HepG2 (cell line): ENCODE measurements at regions not wholly inside any gene's neighbourhood (a gene's known extent, or its start where the extent isn't known, plus 50 kb on each side); places are given as distances from the start of the nearest gene placed in this dataset.

Source experiments
- ATAC-seq: fragments of 200-7000 bp; cut with Tn5 transposase; 3 replicates; pipeline ENCODE4 v1.9.1; 2020; ENCODE audit warnings: mild to moderate bottlenecking, moderate library complexity
- BruUV-seq: library from RNA; stranded (reverse); fragments of 400-500 nt; replicated peaks from 2 replicates; lab custom pipeline; 2021; lab: Mats Ljungman, UMichigan
- CTCF ChIA-PET: fragments of 300-600 bp; formaldehyde crosslinking; extraction: SDS; loops from one replicate; lab custom pipeline; 2021; ENCODE audit warnings: low total read pairs, inconsistent platforms, low intra/inter-chr PET ratio; lab: Yijun Ruan, JAX
- POLR2A ChIA-PET: fragments of 350-600 bp; sonication (Branson Sonifier 250); formaldehyde crosslinking; loops from one replicate; lab custom pipeline; 2020; ENCODE audit warnings: antibody characterized with exemption, inconsistent platforms; lab: Yijun Ruan, JAX
- DNase-seq: peaks from one replicate; pipeline ENCODE4 v3.0.0-alpha.2; 2015; ENCODE audit warnings: low spot score
- FAIRE-seq: peaks from 3 replicates; lab custom pipeline; 2011; peaks lifted over from hg19 to GRCh38; lab: Jason Lieb, UNC
- H2AFZ ChIP-seq: one replicate; pipeline ENCODE4 v1.6.1; 2011; ENCODE audit warnings: low read length, inconsistent platforms
- H3K27ac ChIP-seq: fragments of 300-600 bp; 3 replicates; pipeline ENCODE4 v1.8.0; 2011; ENCODE audit warnings: mixed run types, mild to moderate bottlenecking, mixed read lengths, low read length, inconsistent platforms; ENCODE audit not compliant: insufficient read depth; ENCODE audit errors: extremely low read length
- H3K27me3 ChIP-seq, 2 experiments: fragments of 200-600 bp in 1 of 2; 2 replicates in 1 of 2; 3 replicates in 1 of 2; pipeline versions ENCODE4 v1.6.0 to v1.8.0; 2011; ENCODE audit warnings: low read length in 2 of 2, mild to moderate bottlenecking in 2 of 2, moderate library complexity in 2 of 2, inconsistent platforms in 1 of 2; ENCODE audit not compliant: insufficient read depth in 2 of 2, control insufficient read depth in 1 of 2
- H3K36me3 ChIP-seq, 2 experiments: fragments of 200-600 bp in 1 of 2; replicated peaks in 1 of 2; 2 replicates in 1 of 2; 3 replicates in 1 of 2; pipeline versions ENCODE4 v1.5.1 to v1.8.0; 2011; ENCODE audit warnings: low read length in 2 of 2, inconsistent platforms in 1 of 2; ENCODE audit not compliant: insufficient read depth in 2 of 2, control insufficient read depth in 1 of 2
- H3K4me1 ChIP-seq: 2 replicates; pipeline ENCODE4 v1.5.1; 2012; ENCODE audit warnings: low read length, inconsistent platforms; ENCODE audit not compliant: insufficient read depth
- H3K4me2 ChIP-seq: 2 replicates; pipeline ENCODE4 v1.6.0; 2011; ENCODE audit warnings: low read depth, low read length, inconsistent platforms
- H3K4me3 ChIP-seq, 3 experiments: fragments of 200-600 bp in 1 of 3; sonication (generic), shearing (Covaris generic) in 1 of 3; replicated peaks in 1 of 3; 2 replicates each; pipeline ENCODE4 v1.5.1; 2011 to 2016; ENCODE audit warnings: low read length in 3 of 3, inconsistent platforms in 2 of 3, low read depth in 2 of 3, mild to moderate bottlenecking in 2 of 3, control low read depth in 1 of 3, mixed read lengths in 1 of 3; ENCODE audit not compliant: insufficient read depth in 1 of 3
- H3K79me2 ChIP-seq: one replicate; pipeline ENCODE4 v1.6.1; 2011; ENCODE audit warnings: low read length, inconsistent platforms; ENCODE audit not compliant: insufficient read depth
- H3K9ac ChIP-seq: 2 replicates; pipeline ENCODE4 v1.6.0; 2011; ENCODE audit warnings: mild to moderate bottlenecking, low read depth, low read length, inconsistent platforms; ENCODE audit not compliant: insufficient read depth
- H3K9me3 ChIP-seq: 2 replicates; pipeline ENCODE4 v1.5.1; 2012; ENCODE audit warnings: mild to moderate bottlenecking, low read length
- H4K20me1 ChIP-seq: 2 replicates; pipeline ENCODE4 v1.6.0; 2011; ENCODE audit warnings: inconsistent platforms, mild to moderate bottlenecking, low read length, moderate library complexity; ENCODE audit not compliant: insufficient read depth
- AGO1 ChIP-seq: fragments of 200-400 bp; formaldehyde crosslinking; IDR thresholded peaks from 2 replicates; pipeline ENCODE4 v1.6.1; 2017; ENCODE audit warnings: mild to moderate bottlenecking, low read depth, low read length, moderate library complexity; ENCODE audit not compliant: poor library complexity, severe bottlenecking
- BRCA1 ChIP-seq: sonication (generic); formaldehyde crosslinking; IDR thresholded peaks from 2 replicates; pipeline ENCODE4 v1.4.0; 2020; ENCODE audit warnings: missing genetic modification reagents
- CENPT ChIP-seq: sonication (generic); formaldehyde crosslinking; IDR thresholded peaks from 2 replicates; pipeline ENCODE4 v1.8.0; 2022; ENCODE audit warnings: low read depth, mild to moderate bottlenecking, moderate library complexity, missing genetic modification reagents
- HOXA5 ChIP-seq: sonication (generic); formaldehyde crosslinking; IDR thresholded peaks from 2 replicates; pipeline ENCODE4 v1.4.0; 2020; ENCODE audit warnings: missing genetic modification reagents
- MAFF ChIP-seq: IDR thresholded peaks from 2 replicates; pipeline ENCODE4 v1.6.1; 2011; ENCODE audit warnings: low read depth, low read length, improper control_type of control experiment
- NFKBIZ ChIP-seq: IDR thresholded peaks from 2 replicates; pipeline ENCODE4 v1.6.1; 2018; ENCODE audit warnings: missing genetic modification reagents, missing compliant biosample characterization
- POGZ ChIP-seq: sonication (generic); formaldehyde crosslinking; IDR thresholded peaks from 2 replicates; pipeline ENCODE4 v1.4.0; 2020; ENCODE audit warnings: mild to moderate bottlenecking, missing genetic modification reagents
- SAP130 ChIP-seq: IDR thresholded peaks from 2 replicates; pipeline ENCODE4 v1.6.1; 2016; ENCODE audit warnings: low read depth
- TAF1 ChIP-seq: sonication (generic); formaldehyde crosslinking; IDR thresholded peaks from 2 replicates; pipeline ENCODE4 v1.4.0; 2020; ENCODE audit warnings: missing genetic modification reagents
- ZFP36 ChIP-seq: fragments of 150-350 bp; IDR thresholded peaks from 2 replicates; pipeline ENCODE4 v1.6.1; 2018; ENCODE audit warnings: borderline replicate concordance, low read length, low read depth; ENCODE audit not compliant: partially characterized antibody
- ZNF205 ChIP-seq: IDR thresholded peaks from 2 replicates; pipeline ENCODE4 v1.6.1; 2018; ENCODE audit warnings: missing biosample characterization, missing genetic modification reagents
- ZNF274 ChIP-seq: sonication (generic); formaldehyde crosslinking; IDR thresholded peaks from 2 replicates; pipeline ENCODE4 v1.5.1; 2020; ENCODE audit warnings: mild to moderate bottlenecking, missing genetic modification reagents
- ZNF598 ChIP-seq: sonication (generic); formaldehyde crosslinking; IDR thresholded peaks from 2 replicates; pipeline ENCODE4 v1.5.1; 2020; ENCODE audit warnings: mild to moderate bottlenecking, missing genetic modification reagents, borderline replicate concordance
- WGBS: methylation state at CpG from one replicate; pipeline ENCODE4 v1.1.6; 2017; ENCODE audit warnings: low lambda C conversion rate; 5-methylcytosine and 5-hydroxymethylcytosine counted together
- in situ Hi-C: cut with HindIII; loops from 2 replicates; pipeline ENCODE4 v1.10.0; 2017; ENCODE audit warnings: low pct_unique_long_range_greater_than_20kb; ENCODE audit not compliant: extremely low pct_ligation_motif_present
- intact Hi-C: fragments of 100-400 bp; cut with micrococcal nuclease; formaldehyde crosslinking; loops from one replicate; pipeline ENCODE4 v1.10.0; 2022; ENCODE audit not compliant: unreplicated experiment
- TF ChIP-seq, protein P1 (sequence below): sonication (generic); formaldehyde crosslinking; IDR thresholded peaks from 2 replicates; pipeline ENCODE4 v1.8.0; 2022; ENCODE audit warnings: missing genetic modification reagents, low read depth, mild to moderate bottlenecking, borderline replicate concordance
- TF ChIP-seq, protein P2 (sequence below): sonication (generic); formaldehyde crosslinking; IDR thresholded peaks from 2 replicates; pipeline ENCODE4 v1.8.1; 2023; ENCODE audit warnings: mild to moderate bottlenecking, inconsistent platforms, moderate library complexity, missing genetic modification reagents, borderline replicate concordance
- TF ChIP-seq, protein P3 (sequence below): sonication (generic); formaldehyde crosslinking; IDR thresholded peaks from 2 replicates; pipeline ENCODE4 v1.4.0; 2020; ENCODE audit warnings: mild to moderate bottlenecking, missing genetic modification reagents
- TF ChIP-seq, protein P4 (sequence below), 2 experiments: fragments of 450-650 bp in 1 of 2; sonication (generic) in 1 of 2; formaldehyde crosslinking; IDR thresholded peaks; 2 replicates each; pipeline versions ENCODE4 v1.5.0 to v1.8.0; 2020 to 2022; ENCODE audit warnings: mild to moderate bottlenecking in 1 of 2, missing genetic modification reagents in 1 of 2
- TF ChIP-seq, protein P5 (sequence below): sonication (generic); formaldehyde crosslinking; IDR thresholded peaks from 2 replicates; pipeline ENCODE4 v1.5.0; 2020; ENCODE audit warnings: mild to moderate bottlenecking, low read depth, missing genetic modification reagents, borderline replicate concordance

DNA sequence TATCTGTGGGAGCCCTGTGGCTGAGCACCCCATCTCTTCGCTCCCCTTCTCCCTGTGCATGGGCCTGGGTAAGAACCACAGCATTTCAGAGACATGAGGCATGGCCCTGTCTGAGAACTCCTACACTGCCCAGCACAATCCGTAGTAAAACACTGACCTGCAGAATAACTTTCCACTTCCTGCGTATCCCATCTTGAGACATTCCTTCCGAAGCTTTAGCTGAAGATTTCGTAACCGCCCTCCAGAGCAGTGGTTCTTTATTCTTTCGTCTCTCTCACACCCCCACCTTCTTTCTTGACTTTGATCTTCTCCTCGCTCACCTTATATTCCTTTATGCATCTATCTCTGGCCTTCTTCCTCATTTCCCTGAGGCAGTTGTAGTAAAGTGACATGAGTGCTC, 381.1 kb downstream of the HRH4 start:
- TF ChIP-seq ZFP36 (no peak), AGO1 (no peak), TAF1 (CRISPR knock-in tag) (no peak), HOXA5 (no peak), SAP130 (CRISPR knock-in tag) (no peak), ZNF205 (CRISPR knock-in tag) (no peak), ZNF598 (CRISPR knock-in tag) (no peak), POGZ (no peak), CENPT (CRISPR knock-in tag) (no peak), NFKBIZ (CRISPR knock-in tag) (no peak), MAFF (no peak), ZNF274 (CRISPR knock-in tag) (no peak), BRCA1 (CRISPR knock-in tag) (no peak)
- TF ChIP-seq, protein P1, sequence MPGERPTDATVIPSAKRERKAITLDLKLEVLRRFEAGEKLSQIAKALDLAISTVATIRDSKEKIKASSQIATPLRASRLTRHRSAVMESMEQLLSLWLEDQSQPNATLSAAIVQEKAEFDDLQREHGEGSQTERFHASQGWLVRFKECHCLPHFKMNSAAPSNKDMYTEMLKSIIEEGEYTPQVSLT (CRISPR knock-in tag), result no peak
- TF ChIP-seq, protein P2, sequence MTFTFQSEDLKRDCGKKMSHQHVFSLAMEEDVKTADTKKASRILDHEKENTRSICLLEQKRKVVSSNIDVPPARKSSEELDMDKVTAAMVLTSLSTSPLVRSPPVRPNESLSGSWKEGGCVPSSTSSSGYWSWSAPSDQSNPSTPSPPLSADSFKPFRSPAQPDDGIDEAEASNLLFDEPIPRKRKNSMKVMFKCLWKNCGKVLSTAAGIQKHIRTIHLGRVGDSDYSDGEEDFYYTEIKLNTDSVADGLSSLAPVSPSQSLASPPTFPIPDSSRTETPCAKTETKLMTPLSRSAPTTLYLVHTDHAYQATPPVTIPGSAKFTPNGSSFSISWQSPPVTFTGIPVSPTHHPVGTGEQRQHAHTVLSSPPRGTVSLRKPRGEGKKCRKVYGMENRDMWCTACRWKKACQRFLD (CRISPR knock-in tag), result no peak
- TF ChIP-seq, protein P3, sequence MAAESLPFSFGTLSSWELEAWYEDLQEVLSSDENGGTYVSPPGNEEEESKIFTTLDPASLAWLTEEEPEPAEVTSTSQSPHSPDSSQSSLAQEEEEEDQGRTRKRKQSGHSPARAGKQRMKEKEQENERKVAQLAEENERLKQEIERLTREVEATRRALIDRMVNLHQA (CRISPR knock-in tag), result no peak
- TF ChIP-seq, protein P4, sequence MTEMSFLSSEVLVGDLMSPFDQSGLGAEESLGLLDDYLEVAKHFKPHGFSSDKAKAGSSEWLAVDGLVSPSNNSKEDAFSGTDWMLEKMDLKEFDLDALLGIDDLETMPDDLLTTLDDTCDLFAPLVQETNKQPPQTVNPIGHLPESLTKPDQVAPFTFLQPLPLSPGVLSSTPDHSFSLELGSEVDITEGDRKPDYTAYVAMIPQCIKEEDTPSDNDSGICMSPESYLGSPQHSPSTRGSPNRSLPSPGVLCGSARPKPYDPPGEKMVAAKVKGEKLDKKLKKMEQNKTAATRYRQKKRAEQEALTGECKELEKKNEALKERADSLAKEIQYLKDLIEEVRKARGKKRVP (CRISPR knock-in tag; IDR thresholded peaks at IDR 0.05), result no peak
- TF ChIP-seq, protein P5, sequence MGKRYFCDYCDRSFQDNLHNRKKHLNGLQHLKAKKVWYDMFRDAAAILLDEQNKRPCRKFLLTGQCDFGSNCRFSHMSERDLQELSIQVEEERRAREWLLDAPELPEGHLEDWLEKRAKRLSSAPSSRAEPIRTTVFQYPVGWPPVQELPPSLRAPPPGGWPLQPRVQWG (CRISPR knock-in tag), result no peak
- TF ChIP-seq, all 625 proteins: peak for 0
- H3K4me3 ChIP-seq, result no peak overlapping the region
- ATAC-seq (no peak), FAIRE-seq (no peak), DNase-seq (no peak)
- ChIA-PET POLR2A (no interaction called here), CTCF (no interaction called here)
- no peaks in the 10 kb centered on the region for H3K4me1 ChIP-seq
- H3K27ac ChIP-seq, result no peak overlapping the region
- H3K9me3 ChIP-seq, result no peaks in the 10 kb centered on the region
- H3K79me2 ChIP-seq, result no peaks in the 10 kb centered on the region
- H4K20me1 ChIP-seq, result no peaks in the 10 kb centered on the region
- no peaks in the 10 kb centered on the region for H3K36me3 ChIP-seq
- BruUV-seq, result no TSS peak
- in situ Hi-C loops, result no loop called here
- no peak overlapping the region for H3K9ac ChIP-seq
- intact Hi-C loops, result no loop called here
- WGBS, result 36% methylated on average over 8 of the region's 8 CpGs
- no peak overlapping the region for H2AFZ ChIP-seq
- no peaks in the 10 kb centered on the region for H3K27me3 ChIP-seq
- H3K4me2 ChIP-seq, result no peak overlapping the region
